Chondrocyte (in vitro differentiated cells): ENCODE measurements at regions not wholly inside any gene's neighbourhood (a gene's known extent, or its start where the extent isn't known, plus 50 kb on each side); places are given as distances from the start of the nearest gene placed in this dataset.
"Not testable (repeated sequence)": the region's sequence is repeated elsewhere in the genome, so short reads cannot be mapped to it uniquely, and the experiment has no call there.

Experiments used
- DNase-seq: peaks from one replicate; pipeline ENCODE4 v3.0.0; 2021; ENCODE audit warnings: mixed read lengths, low spot score
- H3K27ac Mint-ChIP-seq: one replicate; pipeline ENCODE4 v1.8.0; 2021; ENCODE audit warnings: mild to moderate bottlenecking, moderate library complexity, mixed read lengths; ENCODE audit not compliant: unreplicated experiment
- H3K27me3 Mint-ChIP-seq: 2 replicates; pipeline ENCODE4 v1.8.0; 2021; ENCODE audit warnings: low read depth, mixed read lengths
- H3K36me3 Mint-ChIP-seq: 2 replicates; pipeline ENCODE4 v1.8.0; 2021; ENCODE audit warnings: low read depth, mixed read lengths
- H3K4me1 Mint-ChIP-seq: 2 replicates; pipeline ENCODE4 v1.8.0; 2021; ENCODE audit warnings: low read depth, mild to moderate bottlenecking, mixed read lengths
- H3K4me3 Mint-ChIP-seq: one replicate; pipeline ENCODE4 v1.8.0; 2021; ENCODE audit warnings: mild to moderate bottlenecking, moderate library complexity, mixed read lengths; ENCODE audit not compliant: unreplicated experiment
- H3K9me3 Mint-ChIP-seq: 2 replicates; pipeline ENCODE4 v1.8.0; 2021; ENCODE audit warnings: low read depth, mixed read lengths
- TF ChIP-seq, protein P1 (sequence below): fragments of 200-600 bp; sonication (generic); IDR thresholded peaks from 2 replicates; pipeline ENCODE4 v1.5.0; 2021; ENCODE audit warnings: antibody characterized with exemption, mild to moderate bottlenecking, moderate library complexity

- Mint-ChIP-seq H3K4me1 (no peaks in the 10 kb centered on the region), H3K27ac (no peak overlapping the region), H3K4me3 (no peak overlapping the region), H3K36me3 (peaks cover 11% of the 10 kb centered on the region), H3K9me3 (no peaks in the 10 kb centered on the region), H3K27me3 (no peaks in the 10 kb centered on the region)
- TF ChIP-seq, protein P1, sequence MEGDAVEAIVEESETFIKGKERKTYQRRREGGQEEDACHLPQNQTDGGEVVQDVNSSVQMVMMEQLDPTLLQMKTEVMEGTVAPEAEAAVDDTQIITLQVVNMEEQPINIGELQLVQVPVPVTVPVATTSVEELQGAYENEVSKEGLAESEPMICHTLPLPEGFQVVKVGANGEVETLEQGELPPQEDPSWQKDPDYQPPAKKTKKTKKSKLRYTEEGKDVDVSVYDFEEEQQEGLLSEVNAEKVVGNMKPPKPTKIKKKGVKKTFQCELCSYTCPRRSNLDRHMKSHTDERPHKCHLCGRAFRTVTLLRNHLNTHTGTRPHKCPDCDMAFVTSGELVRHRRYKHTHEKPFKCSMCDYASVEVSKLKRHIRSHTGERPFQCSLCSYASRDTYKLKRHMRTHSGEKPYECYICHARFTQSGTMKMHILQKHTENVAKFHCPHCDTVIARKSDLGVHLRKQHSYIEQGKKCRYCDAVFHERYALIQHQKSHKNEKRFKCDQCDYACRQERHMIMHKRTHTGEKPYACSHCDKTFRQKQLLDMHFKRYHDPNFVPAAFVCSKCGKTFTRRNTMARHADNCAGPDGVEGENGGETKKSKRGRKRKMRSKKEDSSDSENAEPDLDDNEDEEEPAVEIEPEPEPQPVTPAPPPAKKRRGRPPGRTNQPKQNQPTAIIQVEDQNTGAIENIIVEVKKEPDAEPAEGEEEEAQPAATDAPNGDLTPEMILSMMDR: no peak
- DNase-seq: no peak
Measured at GRCh38 chr17:47057830-47058229, 78.8 kb upstream of the RPRML start.

DNA sequence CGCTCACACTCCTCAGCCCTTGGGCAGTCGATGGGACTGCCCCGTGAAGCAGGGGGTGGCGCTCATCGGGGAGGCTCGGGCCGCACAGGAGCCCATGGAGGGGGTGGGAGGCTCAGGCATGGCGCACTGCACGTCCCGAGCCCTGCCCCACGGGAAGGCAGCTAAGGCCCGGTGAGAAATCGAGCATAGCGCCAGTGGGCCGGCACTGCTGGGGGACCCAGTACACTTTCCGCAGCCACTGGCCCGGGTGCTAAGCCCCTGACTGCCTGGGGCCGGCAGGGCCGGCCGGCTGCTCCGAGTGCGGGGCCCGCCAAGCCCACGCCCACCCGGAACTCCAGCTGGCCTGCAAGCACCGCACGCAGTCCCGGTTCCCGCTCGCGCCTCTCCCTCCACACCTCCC is 78.2 kb upstream of the RPRML start:
- H3K27me3 Mint-ChIP-seq, H3K4me3 Mint-ChIP-seq, H3K27ac Mint-ChIP-seq, H3K9me3 Mint-ChIP-seq, H3K4me1 Mint-ChIP-seq, DNase-seq: not testable (repeated sequence)
- peaks cover 11% of the 10 kb centered on the region for H3K36me3 Mint-ChIP-seq

DNA sequence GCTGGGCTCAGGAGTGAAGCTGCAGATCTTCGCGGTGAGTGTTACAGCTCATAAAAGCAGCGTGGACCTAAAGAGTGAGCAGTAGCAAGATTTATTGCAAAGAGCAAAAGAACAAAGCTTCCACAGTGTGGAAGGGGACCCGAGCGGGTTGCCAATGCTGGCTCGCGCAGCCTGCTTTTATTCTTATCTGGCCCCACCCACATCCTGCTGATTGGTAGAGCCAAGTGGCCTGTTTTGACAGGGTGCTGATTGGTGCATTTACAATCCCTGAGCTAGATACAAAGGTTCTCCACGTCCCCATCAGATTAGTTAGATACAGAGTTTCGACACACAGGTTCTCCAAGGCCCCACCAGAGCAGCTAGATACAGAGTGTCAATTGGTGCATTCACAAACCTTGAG is 77.6 kb upstream of the RPRML start:
- not testable (repeated sequence) for H3K9me3 Mint-ChIP-seq, DNase-seq, H3K27ac Mint-ChIP-seq, H3K4me1 Mint-ChIP-seq, H3K4me3 Mint-ChIP-seq, H3K27me3 Mint-ChIP-seq
- H3K36me3 Mint-ChIP-seq: peaks cover 11% of the 10 kb centered on the region
